K562 (cell line): ENCODE measurements at regions not wholly inside any gene's neighbourhood (a gene's known extent, or its start where the extent isn't known, plus 50 kb on each side); places are given as distances from the start of the nearest gene placed in this dataset.

ENCODE experiments used
- ATAC-seq: fragments of 200-7000 bp; cut with Tn5 transposase; 3 replicates; pipeline ENCODE4 v1.9.1; 2020; ENCODE audit warnings: moderate library complexity
- BruUV-seq: library from RNA; stranded (reverse); fragments of 400-500 nt; replicated peaks from 2 replicates; lab custom pipeline; 2021; lab: Mats Ljungman, UMichigan
- CTCF ChIA-PET: fragments of 300-600 bp; formaldehyde crosslinking; extraction: SDS; loops from one replicate; lab custom pipeline; 2021; ENCODE audit warnings: low intra/inter-chr PET ratio; lab: Yijun Ruan, JAX
- POLR2A ChIA-PET: fragments of 300-600, 350-650 bp; sonication (Branson Sonifier 250); formaldehyde crosslinking; extraction: SDS; loops from one replicate; lab custom pipeline; 2021; ENCODE audit warnings: antibody characterized with exemption, inconsistent platforms; lab: Yijun Ruan, JAX
- DNase-seq, 4 experiments: peaks; one replicate each; pipeline versions ENCODE4 v3.0.0 to v3.0.0-alpha.2; 2011 to 2018; ENCODE audit warnings: low spot score in 3 of 4, mixed read lengths in 3 of 4; ENCODE audit errors: extremely low read depth in 1 of 4
- FAIRE-seq: peaks from 2 replicates; lab custom pipeline; 2011; peaks lifted over from hg19 to GRCh38; lab: Jason Lieb, UNC
- H2AFZ ChIP-seq: 2 replicates; pipeline ENCODE4 v1.6.0; 2011; ENCODE audit warnings: low read depth, low read length, control low read depth, inconsistent platforms
- H3K27ac ChIP-seq: fragments of 200-600 bp; 3 replicates; pipeline ENCODE4 v1.8.0; 2011; ENCODE audit warnings: low read depth, mild to moderate bottlenecking, control low read depth, inconsistent platforms, low read length, moderate library complexity, mixed read lengths; ENCODE audit errors: extremely low read depth
- H3K27me3 ChIP-seq, 2 experiments: fragments of 300-600 bp in 1 of 2; 2 replicates in 1 of 2; 3 replicates in 1 of 2; pipeline versions ENCODE4 v1.6.0 to v1.8.0; 2011; ENCODE audit warnings: inconsistent platforms in 2 of 2, low read length in 2 of 2, mild to moderate bottlenecking in 1 of 2, mixed read lengths in 1 of 2, moderate library complexity in 1 of 2; ENCODE audit not compliant: control insufficient read depth in 2 of 2, insufficient read depth in 2 of 2
- H3K36me3 ChIP-seq: fragments of 300-600 bp; 3 replicates; pipeline ENCODE4 v1.8.0; 2011; ENCODE audit warnings: mild to moderate bottlenecking, low read length, inconsistent platforms; ENCODE audit not compliant: control insufficient read depth, insufficient read depth
- H3K4me1 ChIP-seq, 2 experiments: fragments of 200-600 bp in 1 of 2; replicated peaks in 1 of 2; 2 replicates in 1 of 2; 3 replicates in 1 of 2; pipeline versions ENCODE4 v1.5.1 to v1.8.0; 2011; ENCODE audit warnings: inconsistent platforms in 2 of 2, low read length in 2 of 2, mild to moderate bottlenecking in 1 of 2, mixed read lengths in 1 of 2, moderate library complexity in 1 of 2; ENCODE audit not compliant: control insufficient read depth in 2 of 2, insufficient read depth in 2 of 2
- H3K4me2 ChIP-seq: 2 replicates; pipeline ENCODE4 v1.6.1; 2011; ENCODE audit warnings: low read length, control low read depth, inconsistent platforms, mixed read lengths; ENCODE audit not compliant: insufficient read depth
- H3K4me3 ChIP-seq: fragments of 200-600 bp; sonication (generic), shearing (Covaris generic); 2 replicates; pipeline ENCODE4 v1.5.1; 2016; ENCODE audit warnings: control low read depth, inconsistent platforms
- H3K79me2 ChIP-seq: fragments of 200-600 bp; 3 replicates; pipeline ENCODE4 v1.8.0; 2011; ENCODE audit warnings: low read length, inconsistent platforms; ENCODE audit not compliant: control insufficient read depth, insufficient read depth
- H3K9ac ChIP-seq, 2 experiments: 2 replicates each; pipeline versions ENCODE4 v1.6.0 to v1.6.1; 2011; ENCODE audit warnings: low read depth in 2 of 2, low read length in 2 of 2, control low read depth in 1 of 2, inconsistent platforms in 1 of 2, mild to moderate bottlenecking in 1 of 2, mixed read lengths in 1 of 2; ENCODE audit not compliant: insufficient read depth in 1 of 2
- H3K9me1 ChIP-seq: one replicate; pipeline ENCODE4 v1.6.0; 2011; ENCODE audit warnings: inconsistent platforms, mild to moderate bottlenecking, low read length, moderate library complexity; ENCODE audit not compliant: control insufficient read depth, insufficient read depth
- H3K9me3 ChIP-seq: replicated peaks from 2 replicates; pipeline ENCODE4 v1.5.1; 2011; ENCODE audit warnings: low read depth, low read length, inconsistent platforms; ENCODE audit not compliant: control insufficient read depth, insufficient read depth
- H4K20me1 ChIP-seq: replicated peaks from 2 replicates; pipeline ENCODE4 v1.6.1; 2011; ENCODE audit warnings: low read length, inconsistent platforms, mixed read lengths; ENCODE audit not compliant: control insufficient read depth, insufficient read depth
- CCNT2 ChIP-seq: IDR thresholded peaks from 2 replicates; pipeline ENCODE4 v1.6.1; 2011; ENCODE audit warnings: borderline replicate concordance, low read depth, mild to moderate bottlenecking, moderate library complexity, mixed read lengths, low read length; ENCODE audit not compliant: insufficient read length; ENCODE audit errors: extremely low read depth
- CGGBP1 ChIP-seq: fragments of 250-450 bp; sonication (Bioruptor Pico); IDR thresholded peaks from 2 replicates; pipeline ENCODE4 v1.9.0; 2021; ENCODE audit warnings: mild to moderate bottlenecking
- CUX1 ChIP-seq: fragments of 200-800 bp; sonication (Bioruptor generic); IDR thresholded peaks from 2 replicates; pipeline ENCODE4 v1.6.1; 2016; ENCODE audit warnings: missing genetic modification characterization, missing compliant biosample characterization
- MCM5 ChIP-seq: fragments of 450-650 bp; IDR thresholded peaks from 2 replicates; pipeline ENCODE4 v1.6.1; 2016; ENCODE audit warnings: low read depth
- SMAD1 ChIP-seq: fragments of 150-350 bp; IDR thresholded peaks from 2 replicates; pipeline ENCODE4 v1.6.1; 2014; ENCODE audit warnings: low read length, low read depth; ENCODE audit not compliant: partially characterized antibody
- SREBF1 ChIP-seq: fragments of 150-350 bp; IDR thresholded peaks from 2 replicates; pipeline ENCODE4 v1.6.1; 2014; ENCODE audit warnings: antibody characterized with exemption, low read depth, low read length, borderline replicate concordance
- SRF ChIP-seq, 2 experiments: fragments of 250-450, 450-650 bp in 1 of 2; sonication (Bioruptor Pico) in 1 of 2; sonication (generic) in 1 of 2; formaldehyde crosslinking; IDR thresholded peaks; 2 replicates each; pipeline versions ENCODE4 v1.5.0 to v1.5.1; 2020 to 2022; ENCODE audit warnings: mild to moderate bottlenecking in 1 of 2, missing genetic modification reagents in 1 of 2
- TRIM24 ChIP-seq, 2 experiments: fragments of 450-650 bp; IDR thresholded peaks; 2 replicates each; pipeline ENCODE4 v1.6.1; 2016
- ZBTB43 ChIP-seq: sonication (generic); formaldehyde crosslinking; IDR thresholded peaks from 2 replicates; pipeline ENCODE4 v1.8.0; 2023; ENCODE audit warnings: mild to moderate bottlenecking, missing genetic modification reagents
- ZNF12 ChIP-seq: sonication (generic); formaldehyde crosslinking; IDR thresholded peaks from 2 replicates; pipeline ENCODE4 v1.4.0; 2020; ENCODE audit warnings: mild to moderate bottlenecking, missing genetic modification reagents
- ZNF146 ChIP-seq: IDR thresholded peaks from one replicate; pipeline ENCODE4 v1.6.1; 2018; ENCODE audit warnings: missing compliant biosample characterization; ENCODE audit not compliant: unreplicated experiment
- WGBS: fragments of 100-300 bp; shearing (Covaris generic); methylation state at CpG from one replicate; pipeline ENCODE4 v1.1.6; 2016; ENCODE audit warnings: low coverage, mixed read lengths; ENCODE audit not compliant: insufficient coverage; ENCODE audit errors: missing lambda C conversion rate; 5-methylcytosine and 5-hydroxymethylcytosine counted together
- in situ Hi-C: fragments of 300-500 bp; cut with MboI; formaldehyde crosslinking; loops from 4 replicates; pipeline ENCODE4 v1.15.0; 2018; ENCODE audit warnings: inconsistent platforms, mixed read lengths
- intact Hi-C: fragments of 100-400 bp; cut with micrococcal nuclease; formaldehyde crosslinking; loops from 2 replicates; pipeline ENCODE4 v1.14.2; 2022

- TF ChIP-seq ZBTB43 (no peak), SREBF1 (no peak), SRF (CRISPR knock-in tag; IDR thresholded peaks at IDR 0.05) (no peak), TRIM24 (IDR thresholded peaks at IDR 0.05) (no peak)
Observed at GRCh38 chr4:135777361-135777760, 1575.8 kb upstream of the PABPC4L start (continued).

- H3K4me1 ChIP-seq, result no peaks in the 10 kb centered on the region
- 0% methylated on average over 1 of the region's 1 CpG for WGBS
- CTCF ChIA-PET, result no interaction called here
- H3K4me2 ChIP-seq, result no peak overlapping the region
- H3K79me2 ChIP-seq, result no peaks in the 10 kb centered on the region
- no peak for TF ChIP-seq CGGBP1 (CRISPR knock-in tag)
- no peak for TF ChIP-seq SMAD1
- TF ChIP-seq MCM5, result no peak
- TF ChIP-seq ZNF12 (CRISPR knock-in tag), result no peak
- no peak for TF ChIP-seq CUX1
- no peak for TF ChIP-seq ZNF146
- no peak for TF ChIP-seq CCNT2
- H3K9me3 ChIP-seq, result peaks cover 1% of the 10 kb centered on the region; the same call in 1 of the 2 replicates
- H2AFZ ChIP-seq, result no peak overlapping the region
- intact Hi-C loops (no loop called here), in situ Hi-C loops (no loop called here)
- no peaks in the 10 kb centered on the region for H3K9me1 ChIP-seq
- no peak for ATAC-seq
- no peak for DNase-seq
- no TSS peak for BruUV-seq
- POLR2A ChIA-PET, result no interaction called here
- no peaks in the 10 kb centered on the region for H3K27me3 ChIP-seq
- H3K27ac ChIP-seq, result no peak overlapping the region
- FAIRE-seq, result no peak
- H3K4me3 ChIP-seq, result no peak overlapping the region
- no peak overlapping the region for H3K9ac ChIP-seq
- H4K20me1 ChIP-seq, result no peaks in the 10 kb centered on the region
- no peaks in the 10 kb centered on the region for H3K36me3 ChIP-seq
Observed at GRCh38 chr4:135775909-135776308, 1574.3 kb upstream of the PABPC4L start.
